ENCODE measurements at regions not wholly inside any gene's neighbourhood (a gene's known extent, or its start where the extent isn't known, plus 50 kb on each side); places are given as distances from the start of the nearest gene placed in this dataset.
A peak's percentile ranks its signal among the peaks of the same experiment; 100 is the strongest.

DNA sequence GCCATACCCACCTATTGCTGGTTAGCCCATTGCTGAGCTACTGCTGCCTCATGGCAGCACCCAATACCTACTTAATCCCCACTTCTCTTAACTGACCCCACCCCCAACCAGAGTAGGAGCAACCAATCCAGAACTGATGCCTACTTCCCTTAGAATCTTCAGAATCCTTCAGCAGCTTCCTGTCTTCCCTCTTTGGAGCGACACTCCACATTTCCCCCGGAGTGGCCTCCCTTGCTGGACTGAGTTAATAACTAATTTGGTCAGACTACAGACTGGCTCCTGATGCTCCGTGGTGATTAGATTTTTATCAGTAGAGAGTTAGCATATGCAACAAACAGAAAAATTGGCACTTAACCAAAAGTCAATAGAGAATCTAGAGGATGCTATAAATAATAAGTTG lies 51.2 kb upstream of the UBR2 start:
- DNase-seq = no peak
- TF ChIP-seq, protein P1, sequence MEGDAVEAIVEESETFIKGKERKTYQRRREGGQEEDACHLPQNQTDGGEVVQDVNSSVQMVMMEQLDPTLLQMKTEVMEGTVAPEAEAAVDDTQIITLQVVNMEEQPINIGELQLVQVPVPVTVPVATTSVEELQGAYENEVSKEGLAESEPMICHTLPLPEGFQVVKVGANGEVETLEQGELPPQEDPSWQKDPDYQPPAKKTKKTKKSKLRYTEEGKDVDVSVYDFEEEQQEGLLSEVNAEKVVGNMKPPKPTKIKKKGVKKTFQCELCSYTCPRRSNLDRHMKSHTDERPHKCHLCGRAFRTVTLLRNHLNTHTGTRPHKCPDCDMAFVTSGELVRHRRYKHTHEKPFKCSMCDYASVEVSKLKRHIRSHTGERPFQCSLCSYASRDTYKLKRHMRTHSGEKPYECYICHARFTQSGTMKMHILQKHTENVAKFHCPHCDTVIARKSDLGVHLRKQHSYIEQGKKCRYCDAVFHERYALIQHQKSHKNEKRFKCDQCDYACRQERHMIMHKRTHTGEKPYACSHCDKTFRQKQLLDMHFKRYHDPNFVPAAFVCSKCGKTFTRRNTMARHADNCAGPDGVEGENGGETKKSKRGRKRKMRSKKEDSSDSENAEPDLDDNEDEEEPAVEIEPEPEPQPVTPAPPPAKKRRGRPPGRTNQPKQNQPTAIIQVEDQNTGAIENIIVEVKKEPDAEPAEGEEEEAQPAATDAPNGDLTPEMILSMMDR (IDR thresholded peaks at IDR 0.05) = no peak
- no peak for TF ChIP-seq POLR2A (IDR thresholded peaks at IDR 0.05)
- H3K9me3 ChIP-seq = no peaks in the 10 kb centered on the region
- no peaks in the 10 kb centered on the region for H3K27me3 ChIP-seq
- no peak overlapping the region for H3K27ac ChIP-seq
- intact Hi-C loops (cut with DNase I; ENCODE audit: low total_unique reads) = no loop called here
- peaks cover 0 to 2% of the 10 kb centered on the region in 2 donors for H3K4me1 ChIP-seq
- no peak overlapping the region for H3K4me3 ChIP-seq
- no peaks in the 10 kb centered on the region for H3K36me3 ChIP-seq

DNA sequence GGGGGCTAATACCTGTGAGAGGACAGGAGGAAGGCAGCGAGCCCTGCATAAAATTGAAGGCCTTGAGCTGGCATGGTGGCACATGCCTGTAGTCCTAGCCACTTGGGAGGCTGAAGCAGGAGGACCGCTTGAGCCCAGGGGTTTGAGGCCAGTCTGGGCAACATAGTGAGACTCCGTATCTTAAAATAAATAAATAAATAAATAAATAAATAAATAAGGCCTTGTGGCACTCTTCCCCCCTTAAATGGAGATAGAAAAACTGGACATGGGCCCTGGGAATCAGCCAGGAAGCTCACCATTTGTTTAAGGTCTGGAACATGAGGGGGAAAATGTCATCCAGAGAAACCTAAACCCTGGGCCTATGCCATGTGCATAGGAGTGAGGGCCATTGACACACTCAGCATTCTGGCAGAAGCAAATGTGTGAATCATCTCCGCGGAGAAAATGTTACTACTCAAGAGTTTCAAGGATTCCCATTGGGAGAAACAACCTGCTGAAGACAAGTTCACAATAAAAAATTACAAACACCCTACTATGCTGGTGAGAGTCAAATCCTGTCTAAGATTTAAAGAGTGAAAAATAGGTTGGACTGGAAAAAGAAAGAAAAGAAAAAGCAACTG lies 51.9 kb upstream of the UBR2 start:
- peaks cover 0 to 2% of the 10 kb centered on the region in 2 donors for H3K4me1 ChIP-seq
- no peaks in the 10 kb centered on the region for H3K9me3 ChIP-seq
- H3K27me3 ChIP-seq = no peaks in the 10 kb centered on the region
- H3K36me3 ChIP-seq = no peaks in the 10 kb centered on the region
- TF ChIP-seq, protein P1 (IDR thresholded peaks at IDR 0.05) = no peak
- no peak for TF ChIP-seq POLR2A (IDR thresholded peaks at IDR 0.05)
- intact Hi-C loops (cut with DNase I; ENCODE audit: low total_unique reads) = no loop called here
- no peak overlapping the region for H3K27ac ChIP-seq
- DNase-seq = no peak
- H3K4me3 ChIP-seq = no peak overlapping the region

DNA sequence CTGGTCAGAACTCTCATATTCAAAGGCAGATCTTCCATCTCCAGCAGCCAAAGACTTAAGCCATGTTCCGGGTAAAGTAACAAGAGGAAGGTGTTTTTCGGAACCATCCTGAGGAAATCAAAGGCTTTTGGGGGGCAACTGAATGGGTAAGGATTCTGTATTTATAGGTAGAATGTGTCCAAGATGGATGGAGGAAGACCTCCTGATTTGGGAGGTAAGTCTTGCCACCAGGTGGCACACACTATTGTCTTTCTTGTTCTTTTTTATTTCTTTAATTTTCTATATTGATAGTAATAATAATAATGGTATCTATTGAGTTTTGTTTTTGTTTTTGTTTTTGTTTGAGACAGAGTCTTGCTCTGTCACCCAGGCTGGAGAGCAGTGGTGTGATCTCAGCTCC lies 53.0 kb upstream of the UBR2 start:
- Histone ChIP-seq H3K36me3 (no peaks in the 10 kb centered on the region), H3K4me1 (peaks cover 0 to 2% of the 10 kb centered on the region in 2 donors), H3K4me3 (no peak overlapping the region), H3K27ac (no peak overlapping the region), H3K27me3 (no peaks in the 10 kb centered on the region), H3K9me3 (no peaks in the 10 kb centered on the region)
- TF ChIP-seq, protein P1 (IDR thresholded peaks at IDR 0.05) = no peak
- no peak for TF ChIP-seq POLR2A (IDR thresholded peaks at IDR 0.05)
- intact Hi-C loops (cut with DNase I; ENCODE audit: low total_unique reads) = no loop called here
- no peak for DNase-seq

DNA sequence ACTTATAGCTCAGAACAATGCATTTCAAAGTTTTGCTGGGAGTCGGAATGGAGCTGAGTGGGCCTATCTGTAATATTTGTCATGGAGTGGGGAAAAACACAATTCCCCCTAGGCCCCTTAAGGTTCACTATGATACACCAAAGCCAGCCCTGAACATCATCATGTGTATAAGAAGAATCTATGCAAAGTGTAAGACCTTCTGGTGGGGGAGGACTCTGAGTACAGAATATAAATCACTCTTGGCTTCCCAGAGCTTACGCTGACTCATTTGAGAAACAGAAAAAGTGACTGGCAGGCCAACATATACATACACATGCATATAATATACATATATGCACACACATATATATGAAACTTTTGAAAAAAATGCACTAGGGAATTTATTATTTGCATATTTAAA lies 54.1 kb upstream of the UBR2 start:
- H3K9me3 ChIP-seq = no peaks in the 10 kb centered on the region
- H3K4me1 ChIP-seq = peaks cover 0 to 2% of the 10 kb centered on the region in 2 donors
- TF ChIP-seq, protein P1 (IDR thresholded peaks at IDR 0.05) = no peak
- no peak for TF ChIP-seq POLR2A (IDR thresholded peaks at IDR 0.05)
- no peak overlapping the region for H3K4me3 ChIP-seq
- H3K27ac ChIP-seq = peak overlapping the region; percentile 77 to 84
- no peaks in the 10 kb centered on the region for H3K36me3 ChIP-seq
- intact Hi-C loops (cut with DNase I; ENCODE audit: low total_unique reads) = no loop called here
- no peaks in the 10 kb centered on the region for H3K27me3 ChIP-seq
- no peak for DNase-seq

DNA sequence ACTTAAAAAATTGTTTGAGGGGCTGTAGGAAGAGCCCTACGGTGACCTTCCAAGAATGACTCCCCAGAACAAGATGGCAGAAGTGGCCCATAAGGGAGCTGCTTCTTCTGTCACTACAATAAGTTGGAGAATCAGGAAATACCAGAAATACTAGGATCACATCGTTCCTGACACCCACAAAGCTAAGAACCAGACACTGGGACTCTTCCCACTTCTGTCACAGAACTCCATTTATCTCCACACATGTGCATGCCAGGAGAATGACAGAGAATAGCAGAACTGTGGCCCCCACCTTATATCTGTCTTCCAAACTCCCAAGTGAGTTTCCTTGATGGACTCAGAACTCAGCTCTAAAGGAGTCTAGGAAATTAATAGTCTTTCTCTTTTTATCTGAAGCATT lies 54.6 kb upstream of the UBR2 start:
- intact Hi-C loops (cut with DNase I; ENCODE audit: low total_unique reads) = no loop called here
- no peaks in the 10 kb centered on the region for H3K27me3 ChIP-seq
- no peak for DNase-seq
- no peak overlapping the region for H3K4me3 ChIP-seq
- H3K4me1 ChIP-seq = peaks cover 0 to 2% of the 10 kb centered on the region in 2 donors
- H3K36me3 ChIP-seq = no peaks in the 10 kb centered on the region
- TF ChIP-seq, protein P1 (IDR thresholded peaks at IDR 0.05) = no peak
- TF ChIP-seq POLR2A (IDR thresholded peaks at IDR 0.05) = no peak
- H3K9me3 ChIP-seq = no peaks in the 10 kb centered on the region
- peak overlapping the region; percentile 77 to 84 for H3K27ac ChIP-seq
